ENCODE measurements at regions not wholly inside any gene's neighbourhood (a gene's known extent, or its start where the extent isn't known, plus 50 kb on each side); places are given as distances from the start of the nearest gene placed in this dataset.

GRCh38 chr2:217154923-217155322 is 295.1 kb upstream of the TNP1 start:
- no peak for TF ChIP-seq GATA1 (IDR thresholded peaks at IDR 0.05; ENCODE audit: low read depth, low read length)
- TF ChIP-seq POLR2A (IDR thresholded peaks at IDR 0.05; ENCODE audit: low read length) = no peak
- DNase-seq = peak in 1 of 2 experiments; percentile 18

GRCh38 chr2:217153510-217153909 is 293.6 kb upstream of the TNP1 start:
- DNase-seq = peak in 1 of 2 experiments; percentile 47
- TF ChIP-seq POLR2A (IDR thresholded peaks at IDR 0.05; ENCODE audit: low read length) = peak; percentile 46
- TF ChIP-seq GATA1 (IDR thresholded peaks at IDR 0.05; ENCODE audit: low read depth, low read length) = no peak

- TF ChIP-seq GATA1 (IDR thresholded peaks at IDR 0.05; ENCODE audit: low read depth, low read length) = no peak
- no peak for TF ChIP-seq POLR2A (IDR thresholded peaks at IDR 0.05; ENCODE audit: low read length)
- no peak for DNase-seq
Observed at GRCh38 chr2:217152831-217153230, 293.0 kb upstream of the TNP1 start.

GRCh38 chr2:217151509-217152206 is 291.8 kb upstream of the TNP1 start:
- no peak for DNase-seq
- no peak for TF ChIP-seq POLR2A (IDR thresholded peaks at IDR 0.05; ENCODE audit: low read length)
- no peak for TF ChIP-seq GATA1 (IDR thresholded peaks at IDR 0.05; ENCODE audit: low read depth, low read length)

GRCh38 chr2:217150236-217150635 is 290.4 kb upstream of the TNP1 start:
- TF ChIP-seq GATA1 (IDR thresholded peaks at IDR 0.05; ENCODE audit: low read depth, low read length) = no peak
- no peak for DNase-seq

- DNase-seq = no peak
- no peak for TF ChIP-seq GATA1 (IDR thresholded peaks at IDR 0.05; ENCODE audit: low read depth, low read length)
- no peak for TF ChIP-seq POLR2A (IDR thresholded peaks at IDR 0.05; ENCODE audit: low read length)
Observed at GRCh38 chr2:217149087-217149660, 289.3 kb upstream of the TNP1 start.

- DNase-seq = peak; percentile 72 to 87
- peak; percentile 70 for TF ChIP-seq POLR2A (IDR thresholded peaks at IDR 0.05; ENCODE audit: low read length)
- TF ChIP-seq GATA1 (IDR thresholded peaks at IDR 0.05; ENCODE audit: low read depth, low read length) = no peak
Observed at GRCh38 chr2:217147818-217148217, 288.0 kb upstream of the TNP1 start.

GRCh38 chr2:217146956-217147355 is 287.1 kb upstream of the TNP1 start:
- no peak for DNase-seq
- TF ChIP-seq POLR2A (IDR thresholded peaks at IDR 0.05; ENCODE audit: low read length) (no peak), GATA1 (IDR thresholded peaks at IDR 0.05; ENCODE audit: low read depth, low read length) (no peak)

- no peak for TF ChIP-seq GATA1 (IDR thresholded peaks at IDR 0.05; ENCODE audit: low read depth, low read length)
- DNase-seq = peak; percentile 47 to 71
Observed at GRCh38 chr2:217142649-217143266, 282.9 kb upstream of the TNP1 start.

- DNase-seq = no peak
- TF ChIP-seq POLR2A (IDR thresholded peaks at IDR 0.05; ENCODE audit: low read length) (no peak), GATA1 (IDR thresholded peaks at IDR 0.05; ENCODE audit: low read depth, low read length) (no peak)
Observed at GRCh38 chr2:217138284-217138683, 278.4 kb upstream of the TNP1 start.

GRCh38 chr2:217127744-217128143 is 267.9 kb upstream of the TNP1 start:
- TF ChIP-seq POLR2A (IDR thresholded peaks at IDR 0.05; ENCODE audit: low read length) = no peak
- TF ChIP-seq GATA1 (IDR thresholded peaks at IDR 0.05; ENCODE audit: low read depth, low read length) = no peak
- no peak for DNase-seq

GRCh38 chr2:217125014-217125413 is 265.1 kb upstream of the TNP1 start:
- TF ChIP-seq GATA1 (IDR thresholded peaks at IDR 0.05; ENCODE audit: low read depth, low read length) (no peak), POLR2A (IDR thresholded peaks at IDR 0.05; ENCODE audit: low read length) (no peak)
- no peak for DNase-seq

- TF ChIP-seq POLR2A (IDR thresholded peaks at IDR 0.05; ENCODE audit: low read length) (no peak), GATA1 (IDR thresholded peaks at IDR 0.05; ENCODE audit: low read depth, low read length) (no peak)
- DNase-seq = no peak
Observed at GRCh38 chr2:217124050-217124449, 264.2 kb upstream of the TNP1 start.

GRCh38 chr2:217121565-217121964 is 261.7 kb upstream of the TNP1 start:
- TF ChIP-seq POLR2A (IDR thresholded peaks at IDR 0.05; ENCODE audit: low read length) (no peak), GATA1 (IDR thresholded peaks at IDR 0.05; ENCODE audit: low read depth, low read length) (no peak)
- no peak for DNase-seq

- TF ChIP-seq POLR2A (IDR thresholded peaks at IDR 0.05; ENCODE audit: low read length) = no peak
- no peak for TF ChIP-seq GATA1 (IDR thresholded peaks at IDR 0.05; ENCODE audit: low read depth, low read length)
- DNase-seq = no peak
Observed at GRCh38 chr2:217120429-217120828, 260.6 kb upstream of the TNP1 start.
